ENCODE measurements at regions not wholly inside any gene's neighbourhood (a gene's known extent, or its start where the extent isn't known, plus 50 kb on each side); places are given as distances from the start of the nearest gene placed in this dataset.

DNA sequence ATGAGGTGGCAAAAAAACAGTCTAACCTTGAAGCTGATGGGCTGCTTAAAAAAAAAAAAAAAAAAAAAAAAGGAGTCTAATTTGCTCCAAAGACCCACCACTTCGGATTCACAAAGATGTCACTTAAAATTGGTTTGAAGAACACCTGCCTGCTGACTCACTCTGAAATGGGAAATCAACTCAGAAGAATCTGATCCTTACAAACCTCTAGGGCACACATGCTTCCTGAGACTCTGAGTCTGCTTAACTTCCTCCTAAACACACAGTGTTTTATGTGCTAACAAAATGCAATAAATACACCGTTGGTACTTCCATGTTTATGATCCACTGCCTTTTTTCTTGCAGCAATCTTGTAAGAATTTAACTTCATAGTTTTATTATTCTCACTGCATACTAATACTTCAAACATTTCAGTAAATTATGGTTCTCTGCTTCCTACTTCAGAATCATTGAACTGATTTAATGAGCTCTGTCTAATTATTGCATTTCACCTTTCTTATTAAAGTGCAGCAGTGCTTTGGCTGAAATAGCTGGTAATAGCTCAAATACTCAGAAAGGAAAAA is 73.0 kb upstream of the FRMD4B start:
- TF ChIP-seq SUZ12 (IDR thresholded peaks at IDR 0.05): no peak
- no peak for TF ChIP-seq SP1 (IDR thresholded peaks at IDR 0.05)
- TF ChIP-seq FOXM1 (IDR thresholded peaks at IDR 0.05; ENCODE audit: borderline replicate concordance): no peak
- TF ChIP-seq FOXK2 (IDR thresholded peaks at IDR 0.05): no peak
- TF ChIP-seq LEF1 (IDR thresholded peaks at IDR 0.05; ENCODE audit: borderline replicate concordance): no peak
